Tibial nerve (tissue), 4 donors: ENCODE measurements at regions not wholly inside any gene's neighbourhood (a gene's known extent, or its start where the extent isn't known, plus 50 kb on each side); places are given as distances from the start of the nearest gene placed in this dataset.

Source experiments
- EP300 ChIP-seq, 2 donors: sonication (generic); formaldehyde crosslinking; IDR thresholded peaks; one replicate each; pipeline ENCODE4 v1.6.1; 2017; ENCODE audit warnings: antibody characterized with exemption in 2 of 2, mild to moderate bottlenecking in 1 of 2
- POLR2A ChIP-seq, 2 donors: fragments of 450-650 bp; IDR thresholded peaks; one replicate each; pipeline ENCODE4 v1.6.1; 2017; ENCODE audit warnings: antibody characterized with exemption in 2 of 2, mild to moderate bottlenecking in 2 of 2, moderate library complexity in 2 of 2
- TF ChIP-seq, protein P1 (sequence below), 5 experiments: fragments of 200-600 bp in 3 of 5; fragments of 450-650 bp in 2 of 5; sonication (generic) in 3 of 5; IDR thresholded peaks; one replicate each; pipeline ENCODE4 v1.5.1; 2016 to 2019; ENCODE audit warnings: antibody characterized with exemption in 5 of 5, mild to moderate bottlenecking in 3 of 5, moderate library complexity in 2 of 5

DNA sequence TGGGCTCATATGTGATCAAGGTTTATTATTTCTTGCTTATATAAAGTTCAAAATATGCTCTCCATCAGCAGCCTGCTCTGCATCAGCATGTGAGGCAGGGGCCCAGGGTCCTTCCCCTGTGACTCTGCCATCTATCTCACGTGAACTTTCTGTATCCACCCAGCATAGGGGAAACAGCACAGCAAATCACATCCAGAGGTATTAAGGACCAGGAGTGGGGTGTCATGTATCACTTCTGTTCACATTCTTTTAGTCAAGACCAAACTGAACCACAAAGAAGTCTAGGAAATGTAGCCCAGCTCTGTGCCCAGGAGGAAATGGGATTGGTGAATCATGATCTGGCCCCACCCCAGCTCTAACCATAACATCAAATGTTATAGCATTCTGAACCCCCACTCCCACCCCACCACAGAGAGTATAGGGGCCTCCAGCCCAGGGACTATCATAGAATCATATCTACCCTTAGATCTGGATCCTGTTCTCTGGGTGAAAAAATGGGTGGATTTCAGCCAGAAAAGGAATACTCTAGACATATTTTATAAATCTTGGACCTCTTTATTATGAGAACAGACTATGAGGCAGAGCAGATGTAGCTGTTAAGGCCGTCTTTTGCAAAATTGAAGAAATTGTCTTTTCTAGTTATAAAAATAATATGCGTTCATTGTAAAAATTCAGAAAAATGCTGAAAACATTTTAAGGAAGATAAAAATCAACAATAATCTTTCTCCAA lies 473.7 kb downstream of the ARHGEF28 start:
- TF ChIP-seq, protein P1, sequence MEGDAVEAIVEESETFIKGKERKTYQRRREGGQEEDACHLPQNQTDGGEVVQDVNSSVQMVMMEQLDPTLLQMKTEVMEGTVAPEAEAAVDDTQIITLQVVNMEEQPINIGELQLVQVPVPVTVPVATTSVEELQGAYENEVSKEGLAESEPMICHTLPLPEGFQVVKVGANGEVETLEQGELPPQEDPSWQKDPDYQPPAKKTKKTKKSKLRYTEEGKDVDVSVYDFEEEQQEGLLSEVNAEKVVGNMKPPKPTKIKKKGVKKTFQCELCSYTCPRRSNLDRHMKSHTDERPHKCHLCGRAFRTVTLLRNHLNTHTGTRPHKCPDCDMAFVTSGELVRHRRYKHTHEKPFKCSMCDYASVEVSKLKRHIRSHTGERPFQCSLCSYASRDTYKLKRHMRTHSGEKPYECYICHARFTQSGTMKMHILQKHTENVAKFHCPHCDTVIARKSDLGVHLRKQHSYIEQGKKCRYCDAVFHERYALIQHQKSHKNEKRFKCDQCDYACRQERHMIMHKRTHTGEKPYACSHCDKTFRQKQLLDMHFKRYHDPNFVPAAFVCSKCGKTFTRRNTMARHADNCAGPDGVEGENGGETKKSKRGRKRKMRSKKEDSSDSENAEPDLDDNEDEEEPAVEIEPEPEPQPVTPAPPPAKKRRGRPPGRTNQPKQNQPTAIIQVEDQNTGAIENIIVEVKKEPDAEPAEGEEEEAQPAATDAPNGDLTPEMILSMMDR (IDR thresholded peaks at IDR 0.05) = no peak
- no peak for TF ChIP-seq POLR2A (IDR thresholded peaks at IDR 0.05)
- no peak for TF ChIP-seq EP300 (IDR thresholded peaks at IDR 0.05)
